T47D (cell line): ENCODE measurements at regions not wholly inside any gene's neighbourhood (a gene's known extent, or its start where the extent isn't known, plus 50 kb on each side); places are given as distances from the start of the nearest gene placed in this dataset.

Experiments used
- DNase-seq, 2 experiments: peaks; one replicate each; pipeline versions ENCODE4 v3.0.0 to v3.0.0-alpha.2; 2011 to 2012; ENCODE audit warnings: low read depth in 1 of 2, low spot score in 1 of 2
- JUND ChIP-seq: IDR thresholded peaks from 2 replicates; pipeline ENCODE4 v1.6.1; 2012; ENCODE audit warnings: low read depth
- in situ Hi-C: cut with HindIII; loops from 2 replicates; pipeline ENCODE4 v1.10.0; 2016; ENCODE audit warnings: low sequenced_read_pairs, low pct_unique_long_range_greater_than_20kb

DNA sequence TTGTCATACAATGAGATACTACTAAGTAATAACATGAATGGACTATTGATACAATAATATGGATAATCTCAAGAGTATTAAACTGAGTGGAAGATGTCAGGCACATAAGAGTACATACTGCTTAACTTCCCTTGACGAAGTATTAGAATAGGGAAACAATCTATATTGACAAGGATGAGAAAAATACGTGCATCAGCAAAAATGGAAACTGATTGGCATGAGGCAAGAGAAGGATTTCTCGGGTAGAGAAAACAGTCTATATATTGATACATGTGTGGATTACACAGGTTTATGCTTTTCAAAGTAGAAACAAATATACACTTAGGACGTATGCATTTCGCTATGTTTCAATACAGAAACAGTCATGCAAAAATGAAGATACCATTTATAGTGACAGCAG is 57.4 kb downstream of the PRR20E start:
- in situ Hi-C loops: no loop called here
- no peak for TF ChIP-seq JUND
- no peak for DNase-seq

DNA sequence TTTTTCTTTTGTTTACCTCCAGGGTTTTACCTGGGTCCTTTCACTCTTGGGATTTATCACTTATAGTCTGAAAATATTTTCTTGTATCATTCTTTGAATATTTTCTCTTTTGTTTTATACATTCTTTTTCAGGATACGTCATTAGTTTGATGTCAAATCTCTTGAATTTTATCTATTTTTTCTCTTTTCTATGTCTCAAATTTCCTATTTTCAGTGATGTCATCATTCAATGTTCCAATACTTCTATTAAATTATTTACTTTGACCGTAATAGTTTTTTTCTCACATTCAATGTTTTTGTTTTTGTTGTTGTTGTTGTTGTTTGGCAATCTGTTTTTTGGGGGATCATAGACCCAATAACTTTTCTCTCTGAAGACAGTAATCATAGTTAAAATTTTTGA is 83.5 kb downstream of the PRR20E start:
- in situ Hi-C loops: no loop called here
- no peak for TF ChIP-seq JUND
- no peak for DNase-seq

DNA sequence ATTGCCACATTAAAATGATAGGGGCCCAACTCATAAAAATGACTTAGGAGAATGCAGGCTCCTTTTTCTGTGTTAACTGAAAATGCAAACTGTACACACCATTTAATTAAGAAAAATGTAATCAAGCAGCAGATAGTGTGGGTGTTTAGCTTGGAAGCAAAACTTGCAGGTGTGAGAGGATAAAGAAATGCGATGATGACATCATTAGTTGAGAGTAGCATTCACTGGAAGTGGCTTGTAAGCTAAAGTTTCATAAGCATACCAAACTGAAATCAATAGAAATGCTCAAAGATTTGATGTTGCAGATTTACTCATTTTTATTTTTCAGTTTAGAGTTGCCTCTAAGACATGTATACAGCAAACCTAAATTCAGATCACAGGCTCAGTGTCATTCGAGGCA is 86.6 kb downstream of the PRR20E start:
- in situ Hi-C loops: no loop called here
- DNase-seq: no peak
- no peak for TF ChIP-seq JUND

DNA sequence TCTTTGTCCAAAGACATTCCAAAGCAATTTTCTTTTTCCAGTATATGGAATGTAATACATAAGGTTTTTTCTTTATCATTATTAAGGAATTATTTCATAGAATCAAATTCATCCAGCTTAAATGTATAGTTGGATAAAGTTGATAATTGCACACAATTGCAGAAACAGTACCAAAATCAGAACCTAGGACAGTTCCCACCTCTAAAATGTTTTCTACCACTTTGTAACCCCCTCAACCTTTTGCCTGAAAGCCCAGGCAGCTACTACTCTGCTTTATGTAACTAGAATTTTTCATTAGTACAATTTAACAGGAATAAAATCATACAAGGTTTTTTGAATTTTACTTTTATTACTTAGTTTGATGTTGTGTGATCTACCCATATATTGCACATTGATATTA is 98.0 kb downstream of the PRR20E start:
- TF ChIP-seq JUND: no peak

DNA sequence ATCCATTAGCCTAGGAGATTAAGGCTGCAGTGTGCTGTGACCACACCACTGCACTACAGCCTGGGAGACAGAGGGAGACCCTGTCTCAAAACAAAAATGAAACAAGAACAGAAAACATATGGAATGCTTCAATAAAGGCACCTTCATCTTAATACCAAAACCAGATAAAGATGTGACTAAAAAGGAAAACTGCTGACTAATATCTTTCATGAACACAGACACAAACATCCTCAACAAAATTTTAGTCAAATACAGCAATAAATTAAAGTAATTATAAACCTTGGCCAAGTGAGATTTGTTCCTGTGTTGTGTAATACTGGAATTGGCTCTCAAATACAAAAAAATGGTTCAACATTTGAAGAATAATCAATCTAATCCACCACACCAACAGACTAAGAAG is 103.5 kb downstream of the PRR20E start:
- no peak for TF ChIP-seq JUND
- in situ Hi-C loops: no loop called here
- no peak for DNase-seq

More for the DNA sequence above, 98.0 kb downstream of the PRR20E start:
- in situ Hi-C loops: no loop called here
- DNase-seq: peak in 1 of 2 experiments; percentile 2

DNA sequence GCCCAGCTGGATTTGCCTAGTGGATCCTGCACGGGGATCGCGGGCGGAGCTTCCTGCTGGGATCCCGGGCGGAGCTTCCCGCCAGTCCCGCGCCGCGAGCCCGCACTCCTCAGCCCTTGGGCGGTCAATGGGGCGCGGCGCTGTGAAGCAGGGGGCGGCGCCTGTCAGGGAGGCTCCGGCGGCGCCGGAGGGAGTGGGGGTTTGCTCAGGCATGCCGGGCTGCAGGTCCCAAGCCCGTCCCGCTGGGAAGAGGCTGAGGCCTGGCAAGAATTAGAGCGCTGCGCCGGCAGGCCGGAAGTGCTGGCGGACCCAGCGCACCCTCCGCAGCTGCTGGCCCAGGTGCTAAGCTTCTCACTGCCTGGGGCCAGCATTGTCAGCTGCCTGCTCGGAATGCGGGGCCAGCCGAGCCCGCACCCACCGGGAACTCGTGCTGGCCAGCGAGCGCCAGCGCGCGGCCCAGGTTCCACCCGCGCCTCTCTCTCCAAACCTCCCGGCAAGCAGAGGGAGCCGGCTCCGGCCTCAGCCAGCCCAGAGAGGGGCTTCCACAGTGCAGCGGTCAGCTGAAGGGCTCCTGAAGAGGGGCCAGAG is 119.6 kb downstream of the PRR20E start:
- no peak for TF ChIP-seq JUND
- DNase-seq: no peak
- in situ Hi-C loops: no loop called here

DNA sequence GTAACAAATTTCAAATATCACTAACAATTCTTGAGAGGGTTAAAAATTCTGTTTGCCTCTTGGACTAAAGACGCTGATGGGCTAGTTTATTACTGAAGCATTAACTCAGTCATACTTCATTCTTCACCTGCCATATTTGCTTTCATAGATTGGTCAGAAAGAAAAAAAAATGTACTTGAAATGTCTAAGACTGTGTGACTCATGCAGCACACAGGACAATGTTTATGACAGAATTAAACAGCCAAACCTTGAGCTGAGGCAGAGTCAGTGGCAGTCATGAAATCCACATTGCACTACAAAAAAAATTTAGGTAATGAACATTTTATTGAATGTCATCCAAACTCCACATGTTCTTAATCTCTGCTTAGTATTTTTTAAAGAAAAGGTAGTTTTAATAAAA is 135.6 kb downstream of the PRR20E start:
- no peak for DNase-seq
- TF ChIP-seq JUND: no peak
- in situ Hi-C loops: no loop called here

DNA sequence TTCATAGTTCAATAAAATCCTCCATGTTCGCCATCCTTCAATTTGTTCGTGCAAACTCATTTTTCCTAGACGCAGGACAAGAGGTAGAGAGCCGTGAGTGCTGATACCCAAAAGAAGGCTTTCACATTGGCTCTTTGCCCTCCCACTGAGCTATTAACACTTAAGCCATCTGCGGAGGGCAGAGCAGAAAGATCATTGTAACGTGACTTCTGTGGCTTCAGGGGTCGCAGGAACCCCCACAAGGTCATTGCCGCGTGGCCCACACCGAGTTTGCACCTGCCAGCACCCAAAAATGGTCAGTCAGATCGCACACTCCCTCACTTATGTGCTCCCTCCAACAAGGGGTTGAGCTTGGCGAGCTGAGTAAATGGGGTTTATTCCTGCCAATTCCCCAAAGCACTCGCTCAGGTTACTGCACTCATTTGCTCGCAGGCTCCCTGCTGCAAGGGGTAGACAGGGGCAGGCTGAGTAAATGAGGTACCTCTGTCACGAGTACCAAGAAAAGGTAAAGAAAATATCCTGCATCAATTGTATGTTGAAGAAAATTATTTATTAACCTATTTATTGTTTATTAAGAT is 144.1 kb downstream of the PRR20E start:
- TF ChIP-seq JUND: no peak
- in situ Hi-C loops: no loop called here
- no peak for DNase-seq

DNA sequence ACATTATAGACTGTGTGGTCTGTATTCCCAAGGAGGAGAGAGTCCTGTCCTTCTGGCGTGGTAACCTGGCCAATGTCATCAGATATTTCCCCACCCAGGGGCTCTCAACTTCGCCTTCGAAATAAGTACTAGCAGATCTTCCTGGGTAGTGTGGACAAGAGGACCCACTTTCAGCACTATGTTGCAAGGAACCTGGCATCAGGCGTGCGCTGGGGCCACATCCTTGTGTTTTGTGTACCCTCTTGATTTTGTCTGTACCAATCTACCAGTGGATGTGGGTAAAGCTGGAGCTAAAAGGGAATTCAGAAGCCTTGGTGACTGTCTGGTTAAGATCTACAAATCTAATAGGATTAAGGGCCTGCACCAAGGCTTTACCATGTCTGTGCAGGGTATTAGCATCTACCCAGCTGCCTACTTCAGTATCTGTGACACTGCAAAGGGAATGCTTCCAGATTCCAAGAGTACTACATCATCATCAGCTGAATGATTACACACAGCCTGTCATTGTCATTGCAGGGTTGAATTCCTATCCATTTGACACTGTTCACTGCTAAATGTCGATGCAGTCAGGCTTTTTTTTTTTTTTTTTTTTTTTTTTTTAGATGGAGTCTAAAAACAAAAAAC is 148.0 kb downstream of the PRR20E start:
- DNase-seq: no peak
- TF ChIP-seq JUND: no peak
- in situ Hi-C loops: no loop called here

DNA sequence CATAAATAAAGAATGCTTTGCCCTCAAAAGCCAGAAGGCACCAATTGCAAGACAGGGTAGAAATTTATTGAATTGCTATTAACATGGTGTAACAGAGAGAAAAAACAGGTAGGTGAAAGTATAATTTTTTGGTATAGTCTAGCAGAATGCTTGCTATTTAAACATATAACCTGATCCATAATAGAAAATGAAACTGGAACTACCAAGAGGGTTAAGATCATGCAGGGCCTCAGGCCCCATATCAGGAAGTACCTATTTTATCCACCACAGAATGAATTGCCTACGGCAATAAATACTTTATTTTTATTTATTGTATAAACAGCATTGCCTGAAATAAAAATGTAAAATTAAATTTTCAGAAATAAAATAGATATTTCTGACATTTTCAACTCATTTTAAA is 159.5 kb downstream of the PRR20E start:
- no peak for TF ChIP-seq JUND
- in situ Hi-C loops: no loop called here
- no peak for DNase-seq

DNA sequence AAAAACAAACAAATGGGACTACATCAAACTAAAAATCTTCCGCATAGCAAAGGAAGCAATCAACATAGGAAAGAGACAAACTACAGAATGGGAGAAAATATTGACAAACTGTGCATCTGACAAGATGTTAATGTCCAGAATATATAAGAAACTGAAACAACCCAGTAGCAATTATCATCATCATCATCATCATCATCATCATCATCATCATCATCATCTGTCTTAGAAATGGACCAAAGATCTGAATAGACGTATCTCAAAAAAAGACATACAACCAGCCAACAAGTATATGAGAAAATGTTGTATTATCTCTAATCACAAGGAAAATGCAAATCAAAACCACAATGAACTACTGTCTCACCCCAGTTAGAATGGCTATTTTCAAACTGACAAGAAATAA is 173.9 kb downstream of the PRR20E start:
- no peak for DNase-seq
- TF ChIP-seq JUND: no peak
- in situ Hi-C loops: no loop called here

DNA sequence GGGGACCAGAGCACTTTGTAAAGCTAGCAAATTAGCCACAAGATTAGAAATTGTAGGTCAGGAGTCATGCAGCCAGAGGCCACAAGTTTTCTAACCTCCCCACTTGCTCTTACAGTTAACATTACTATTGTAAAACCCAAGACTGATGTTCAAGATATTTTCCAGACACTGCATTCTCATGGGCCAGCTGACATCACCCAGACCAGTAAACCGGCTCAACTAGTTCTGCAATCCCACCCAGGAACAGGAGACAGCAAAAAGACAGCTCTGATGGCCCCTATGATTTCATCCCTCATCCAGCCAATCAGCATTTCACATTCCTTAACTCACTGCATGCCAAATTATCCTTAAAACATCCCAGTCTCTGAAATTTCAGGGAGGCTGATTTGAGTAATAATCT is 178.5 kb downstream of the PRR20E start:
- in situ Hi-C loops: no loop called here
- no peak for TF ChIP-seq JUND
- DNase-seq: peak in 1 of 2 experiments; percentile 15

DNA sequence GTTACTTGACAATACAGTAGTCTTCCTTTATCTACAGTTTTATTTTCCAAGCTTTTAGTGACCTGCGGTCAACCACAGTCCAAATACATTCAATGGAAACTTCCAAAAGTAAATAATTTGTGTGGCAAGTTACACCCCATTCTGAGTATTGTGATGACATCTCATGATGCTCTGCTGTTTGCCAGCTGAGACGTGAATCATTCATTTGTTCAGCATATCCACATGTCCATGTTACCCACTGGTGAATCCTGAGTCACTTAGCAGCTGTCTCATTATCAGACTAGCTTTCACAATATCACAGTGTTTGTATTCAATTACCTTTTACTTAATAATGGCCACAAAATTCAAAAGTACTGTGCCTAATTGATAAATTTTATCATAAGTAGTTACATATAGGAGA is 179.8 kb downstream of the PRR20E start:
- DNase-seq: no peak
- TF ChIP-seq JUND: no peak
- in situ Hi-C loops: no loop called here

DNA sequence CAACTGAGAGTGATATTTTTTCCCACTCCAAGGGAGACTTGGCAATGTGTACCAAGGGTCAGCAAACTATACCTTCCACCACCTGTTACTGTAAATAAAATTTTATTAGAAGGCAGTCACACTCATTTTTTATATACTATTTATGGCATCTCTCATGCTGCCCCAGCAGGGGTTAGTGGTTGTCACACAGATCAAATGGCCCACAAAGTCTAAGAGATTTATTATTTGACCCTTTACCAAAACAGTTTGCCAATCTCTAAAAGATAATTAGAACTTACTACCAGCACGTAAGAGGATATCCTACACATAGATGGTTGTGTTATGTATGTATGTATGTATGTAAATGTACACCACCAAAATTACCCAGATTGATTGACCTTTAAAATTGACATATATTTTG is 185.1 kb downstream of the PRR20E start:
- in situ Hi-C loops: no loop called here
- no peak for DNase-seq
- TF ChIP-seq JUND: no peak
